Fibroblast of gingiva (primary cell): ENCODE measurements at regions not wholly inside any gene's neighbourhood (a gene's known extent, or its start where the extent isn't known, plus 50 kb on each side); places are given as distances from the start of the nearest gene placed in this dataset.
A peak's percentile ranks its signal among the peaks of the same experiment; 100 is the strongest.
"Not testable (repeated sequence)": the region's sequence is repeated elsewhere in the genome, so short reads cannot be mapped to it uniquely, and the experiment has no call there.

ENCODE experiments used
- DNase-seq: peaks from one replicate; pipeline ENCODE4 v3.0.0-alpha.2; 2011; ENCODE audit warnings: low read depth

DNA sequence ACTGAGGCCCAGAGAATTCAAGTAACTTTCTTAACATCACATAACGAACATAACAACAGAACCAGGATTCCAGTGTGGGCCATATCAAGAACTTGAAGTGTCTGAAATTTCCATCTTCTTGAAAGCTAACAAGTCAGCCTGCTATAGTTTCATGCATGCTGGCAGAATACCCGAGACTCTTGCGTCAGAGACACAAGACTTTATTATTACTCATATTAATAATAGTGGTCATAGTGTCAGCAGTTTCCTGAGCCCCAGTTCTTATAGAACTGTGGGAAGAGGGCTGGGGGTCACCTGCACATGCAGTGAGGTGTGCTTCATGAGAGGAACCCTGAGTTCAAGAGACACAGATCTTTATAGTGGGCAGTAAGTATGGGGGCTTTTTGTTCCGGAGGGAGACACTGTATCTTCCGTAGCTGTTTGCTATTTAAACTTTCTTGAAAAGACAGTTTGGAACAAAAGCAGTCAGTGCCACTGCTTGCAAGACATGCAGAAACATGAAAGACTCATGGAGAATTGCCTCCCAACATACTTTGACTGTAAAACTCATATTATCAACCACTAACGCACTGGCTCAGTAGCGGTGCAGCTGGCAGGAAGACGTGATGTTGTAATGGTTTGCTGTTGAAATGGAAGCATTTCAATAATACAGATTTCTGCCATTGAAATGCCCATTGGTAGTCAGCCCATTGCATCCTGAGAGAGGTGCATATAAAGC lies 339.2 kb downstream of the ADGRL2 start:
- DNase-seq: peak; percentile 31

DNA sequence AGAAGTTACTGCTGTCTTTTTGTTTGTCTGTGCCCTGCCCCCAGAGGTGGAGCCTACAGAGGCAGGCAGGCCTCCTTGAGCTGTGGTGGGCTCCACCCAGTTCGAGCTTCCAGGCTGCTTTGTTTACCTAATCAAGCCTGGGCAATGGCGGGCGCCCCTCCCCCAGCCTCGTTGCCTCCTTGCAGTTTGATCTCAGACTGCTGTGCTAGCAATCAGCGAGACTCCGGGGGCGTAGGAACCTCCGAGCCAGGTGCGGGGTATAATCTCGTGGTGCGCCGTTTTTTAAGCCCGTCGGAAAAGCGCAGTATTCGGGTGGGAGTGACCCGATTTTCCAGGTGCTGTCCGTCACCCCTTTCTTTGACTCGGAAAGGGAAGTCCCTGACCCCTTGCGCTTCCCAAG lies 335.6 kb downstream of the ADGRL2 start:
- not testable (repeated sequence) for DNase-seq

DNA sequence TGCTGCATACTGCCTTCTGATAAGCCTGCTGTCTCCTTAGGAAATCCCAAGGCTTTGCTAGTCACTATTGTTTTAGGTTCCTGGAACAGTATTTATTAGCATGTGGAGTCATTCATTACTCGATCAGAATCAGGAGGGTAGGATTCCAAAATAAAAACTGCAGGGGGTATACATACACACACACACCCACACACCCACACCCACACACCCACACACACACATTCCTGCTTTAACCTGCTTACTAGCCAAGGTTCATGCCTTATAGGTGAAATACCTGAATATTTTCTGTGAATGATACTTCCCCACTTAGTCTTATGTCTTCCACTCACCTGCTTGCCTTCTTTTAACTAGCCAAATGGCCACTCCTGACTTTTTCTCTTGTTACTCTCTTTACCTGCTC lies 325.1 kb downstream of the ADGRL2 start:
- no peak for DNase-seq

DNA sequence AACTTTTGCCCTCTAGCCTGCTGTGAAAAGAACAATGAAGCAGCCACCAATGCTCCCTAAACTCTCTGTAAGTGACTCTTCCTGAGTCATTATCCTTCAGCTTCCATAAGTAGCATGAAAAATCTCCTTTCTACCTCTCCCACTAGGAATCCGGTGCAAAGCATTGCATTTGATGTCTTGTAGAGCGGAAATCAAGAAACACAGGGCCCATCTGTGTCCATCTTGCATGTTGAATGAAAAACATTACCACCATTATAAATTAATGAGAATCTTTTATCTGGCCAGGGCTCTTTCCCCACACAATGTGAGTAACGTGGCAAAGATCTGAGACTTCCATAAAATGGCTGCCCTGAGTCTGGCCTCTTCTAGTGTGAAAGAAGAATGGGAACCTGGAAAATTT lies 324.4 kb downstream of the ADGRL2 start:
- DNase-seq: no peak

DNA sequence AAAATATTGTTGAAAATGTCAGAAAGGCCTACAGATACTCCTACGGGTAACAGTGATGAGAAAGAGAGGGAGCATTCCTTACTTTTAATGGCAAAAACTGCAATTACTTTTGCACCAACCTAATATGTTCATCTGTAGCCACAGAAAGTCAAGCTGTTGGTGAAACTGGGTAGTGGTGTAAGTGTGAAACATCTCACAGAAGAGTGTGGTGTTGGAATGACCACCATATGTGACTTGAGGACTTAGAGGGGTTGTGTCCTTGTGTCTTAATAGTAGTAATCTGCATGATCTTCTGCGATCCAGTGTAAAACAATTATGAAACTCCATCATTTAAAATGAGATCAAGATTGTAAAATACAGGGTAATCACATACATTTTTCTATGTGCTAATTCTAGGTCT lies 320.7 kb downstream of the ADGRL2 start:
- no peak for DNase-seq

DNA sequence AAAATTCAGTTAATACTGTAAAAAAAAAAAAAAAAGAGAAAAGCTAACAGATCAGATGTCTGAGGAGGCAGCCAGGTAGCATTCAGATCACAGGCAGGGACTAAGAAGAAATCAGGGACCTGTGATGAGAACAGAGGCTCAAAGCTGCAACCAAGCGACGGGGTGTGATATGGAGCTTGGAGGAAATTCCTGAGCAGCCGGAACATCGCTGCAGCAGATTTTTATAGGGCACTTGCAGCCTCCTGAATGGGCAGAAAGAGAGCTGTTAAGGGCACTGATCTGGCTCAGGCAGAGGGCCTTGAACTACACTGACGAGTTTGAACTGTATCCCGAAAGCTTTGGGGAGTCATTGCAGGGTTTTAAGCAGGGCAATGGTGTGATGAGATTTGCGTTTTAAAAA lies 315.4 kb downstream of the ADGRL2 start:
- no peak for DNase-seq

DNA sequence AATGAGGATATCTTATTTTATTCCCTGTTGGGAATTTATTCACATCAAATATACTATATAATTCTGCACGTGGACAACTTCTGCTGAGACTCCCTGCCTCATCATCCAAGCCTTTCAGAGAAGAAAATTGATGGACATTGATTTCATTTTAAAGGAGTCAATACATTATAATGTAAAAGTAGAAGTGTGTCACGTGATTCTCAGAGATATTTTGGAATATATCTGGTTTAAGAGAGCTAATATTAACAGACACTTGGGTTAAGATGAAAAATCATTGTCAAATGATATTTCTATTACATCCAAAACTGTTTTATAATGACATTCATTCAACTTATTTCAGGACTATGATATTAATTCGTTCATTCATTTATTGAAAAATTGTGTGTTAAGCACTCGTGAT lies 314.2 kb downstream of the ADGRL2 start:
- DNase-seq: no peak

DNA sequence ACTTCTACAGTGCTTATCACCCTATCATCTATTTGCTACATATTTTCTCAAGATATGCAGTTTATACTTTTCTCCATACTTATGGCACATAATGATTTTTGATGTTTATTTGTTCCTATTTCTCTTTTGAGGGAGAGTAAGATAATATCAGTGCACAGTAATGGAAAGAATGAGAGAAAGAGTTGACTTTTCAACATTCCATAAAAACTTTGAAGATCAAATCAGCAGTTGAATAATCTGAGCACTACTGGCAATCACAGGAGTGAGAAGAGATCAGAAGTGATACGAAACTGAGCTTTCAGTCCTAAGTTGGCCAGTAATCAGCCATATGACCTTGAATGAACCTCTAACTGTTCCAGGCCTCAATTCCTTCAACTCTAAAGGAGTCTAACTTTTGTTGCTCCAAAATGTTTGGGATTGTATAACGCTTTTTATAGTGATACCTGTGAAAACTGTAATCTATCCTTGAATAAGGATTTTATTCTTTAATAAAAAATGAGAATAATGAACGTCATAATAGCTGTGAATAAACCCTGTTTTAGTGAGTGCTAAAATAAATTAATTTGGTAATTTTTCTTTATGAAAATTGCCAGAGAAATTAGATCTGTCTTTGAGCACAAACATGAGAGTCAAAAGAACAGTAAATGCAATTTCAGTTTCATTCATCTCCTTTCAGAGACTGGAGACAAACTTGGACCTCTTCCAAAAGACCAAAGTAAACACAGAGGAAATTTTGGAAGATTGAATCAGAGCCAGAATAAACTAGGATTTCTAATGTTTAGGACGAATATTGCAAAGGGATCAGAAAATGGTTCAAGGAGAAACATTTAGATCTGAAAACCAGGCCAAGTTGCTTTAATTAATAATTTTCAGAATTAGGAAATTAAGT lies 309.9 kb downstream of the ADGRL2 start:
- no peak for DNase-seq

DNA sequence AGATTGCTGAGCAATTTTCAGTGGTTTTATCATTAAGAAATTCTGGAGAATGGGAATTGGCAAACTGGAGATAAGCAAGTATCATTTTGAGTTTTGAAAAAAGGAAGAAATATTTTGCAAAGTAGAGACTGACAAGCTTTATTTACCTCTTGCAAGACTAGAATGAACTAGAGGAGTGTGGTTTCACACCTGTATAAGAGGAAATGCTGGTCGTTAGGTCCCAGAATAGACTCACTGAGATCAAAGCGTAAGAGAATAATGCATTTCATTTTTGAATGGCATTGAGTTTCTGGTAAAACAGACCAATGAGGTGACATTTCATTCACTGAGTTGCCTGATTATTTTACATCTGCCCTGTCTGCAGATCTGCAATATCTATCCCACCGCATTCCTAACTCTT lies 308.1 kb downstream of the ADGRL2 start:
- no peak for DNase-seq

DNA sequence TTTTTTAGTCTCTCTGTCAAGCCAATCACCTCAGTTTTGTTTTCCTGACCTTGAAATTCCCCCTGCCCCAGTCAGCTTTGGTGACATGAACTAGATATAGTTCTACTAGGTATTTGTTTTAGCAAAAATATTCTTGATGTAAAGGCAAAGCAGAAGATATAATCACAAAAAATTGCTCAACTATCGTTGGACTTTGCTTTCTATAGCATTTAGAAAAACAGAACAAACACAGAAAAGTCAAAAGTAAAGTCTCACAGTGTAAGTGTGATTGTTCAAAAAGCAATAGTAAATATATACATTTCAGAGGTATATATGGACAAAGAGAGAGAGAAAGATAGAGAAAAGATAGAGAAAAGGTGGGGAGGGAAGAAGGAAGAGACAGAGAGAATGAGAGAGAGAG lies 305.9 kb downstream of the ADGRL2 start:
- no peak for DNase-seq

DNA sequence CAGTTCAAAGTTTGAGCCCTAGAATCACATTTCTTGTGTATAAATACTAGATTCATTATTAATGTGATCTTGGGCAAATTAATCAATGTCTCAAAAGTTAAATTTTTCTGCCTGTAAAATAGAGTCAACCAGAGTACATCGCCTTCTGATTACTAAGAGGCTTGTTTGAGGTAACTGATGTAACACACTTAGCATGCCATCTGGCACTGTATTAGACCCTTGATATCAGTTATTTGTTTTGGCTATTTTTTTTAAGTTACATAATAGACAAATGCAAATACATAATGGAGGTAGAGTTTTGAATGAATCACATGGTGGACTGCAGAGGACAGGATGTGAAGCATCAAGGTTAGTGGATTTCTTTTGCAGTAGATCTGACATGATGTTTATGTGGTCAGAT lies 298.4 kb downstream of the ADGRL2 start:
- no peak for DNase-seq

DNA sequence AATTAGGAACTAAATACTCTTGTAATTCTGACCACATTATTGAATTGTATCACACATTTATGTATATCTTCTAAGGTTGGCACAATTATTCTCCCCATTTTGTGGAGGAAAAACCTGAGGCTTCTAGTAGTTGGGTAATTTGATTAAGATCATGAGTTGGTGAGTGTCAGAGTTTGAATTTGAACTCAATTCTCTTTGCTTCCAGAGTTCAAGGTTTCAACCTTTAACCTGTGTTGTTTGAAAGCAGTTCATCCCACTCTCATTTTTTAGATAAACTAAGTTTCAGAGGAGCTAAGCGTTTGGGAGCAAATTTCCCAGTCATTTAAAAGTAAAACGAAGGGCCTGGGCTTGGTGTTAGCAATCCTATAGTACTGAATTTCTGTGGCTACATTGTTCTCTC lies 293.4 kb downstream of the ADGRL2 start:
- no peak for DNase-seq

DNA sequence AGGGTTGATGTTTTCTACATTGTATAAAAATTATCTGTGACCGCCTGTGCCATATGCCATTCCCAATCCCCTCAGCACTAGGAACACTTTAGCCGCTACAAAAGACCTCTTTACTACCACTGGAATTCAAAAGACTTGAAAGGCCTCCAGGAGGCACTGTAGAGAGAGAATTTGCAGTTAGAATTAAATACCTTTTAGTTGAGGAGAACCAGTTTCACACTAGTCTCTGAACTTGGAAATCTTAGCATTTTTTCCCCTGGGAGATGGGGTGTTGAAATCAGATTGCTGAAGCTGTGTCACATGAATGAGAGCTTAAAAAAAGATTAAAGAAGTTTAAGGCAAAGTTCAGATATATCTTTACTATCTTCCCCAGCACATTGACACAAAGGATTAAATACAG lies 291.0 kb downstream of the ADGRL2 start:
- peak; percentile 83 for DNase-seq

DNA sequence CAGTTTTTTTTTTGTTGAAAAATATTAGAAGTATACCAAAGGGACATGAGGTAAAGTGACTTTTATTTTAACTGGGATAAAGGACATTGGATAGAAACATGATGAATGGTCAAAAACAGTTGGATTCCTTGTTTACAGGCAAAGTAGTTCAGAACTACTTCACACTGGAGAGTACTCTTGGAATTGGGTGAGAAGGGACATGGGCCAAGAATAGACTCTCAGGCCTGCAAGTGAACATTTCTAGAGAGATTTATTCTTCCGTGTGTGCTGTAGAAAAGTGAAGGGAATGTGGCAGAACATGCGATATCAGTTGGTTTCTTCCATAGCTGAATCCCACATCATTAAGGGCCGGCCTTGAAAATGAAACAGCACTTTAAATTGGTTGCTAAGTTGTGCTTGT lies 290.5 kb downstream of the ADGRL2 start:
- no peak for DNase-seq

DNA sequence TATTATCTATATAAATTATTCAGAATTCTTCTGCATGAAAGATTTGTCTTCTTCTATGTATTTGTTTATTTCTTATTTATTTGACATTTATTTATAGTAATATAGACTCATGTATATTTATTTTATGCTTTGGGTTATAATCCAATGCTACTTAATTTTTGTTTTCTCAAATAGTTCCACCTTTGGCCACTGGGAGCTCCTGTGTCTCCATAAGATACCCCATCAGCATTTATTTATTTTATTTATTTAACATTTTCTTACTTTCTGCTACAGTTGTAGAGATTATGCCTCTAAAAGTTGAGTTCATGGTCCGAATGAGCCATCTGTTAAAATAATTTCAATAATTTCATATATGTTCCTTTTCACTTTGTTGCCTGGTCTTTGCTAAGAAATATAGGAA lies 289.4 kb downstream of the ADGRL2 start:
- peak; percentile 4 for DNase-seq

DNA sequence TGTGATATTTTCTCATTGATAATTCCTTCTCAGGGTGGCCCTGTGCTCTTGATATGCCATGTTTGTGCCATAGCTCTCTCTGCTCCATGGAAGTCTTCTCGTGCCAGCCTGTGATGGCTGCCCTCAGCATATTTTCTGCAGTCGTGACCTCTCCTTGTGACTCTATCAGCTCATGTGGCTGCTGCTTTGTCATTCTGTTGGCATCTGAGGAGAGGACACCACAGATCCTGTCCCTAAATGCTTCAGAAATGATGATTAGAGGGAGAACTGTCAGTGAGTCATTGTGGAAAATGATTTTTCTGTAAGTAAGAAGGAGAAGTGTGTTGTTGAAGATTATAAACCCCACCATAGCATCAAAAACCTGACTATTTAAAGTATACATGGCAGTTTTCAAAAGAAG lies 286.0 kb downstream of the ADGRL2 start:
- DNase-seq: peak; percentile 24

DNA sequence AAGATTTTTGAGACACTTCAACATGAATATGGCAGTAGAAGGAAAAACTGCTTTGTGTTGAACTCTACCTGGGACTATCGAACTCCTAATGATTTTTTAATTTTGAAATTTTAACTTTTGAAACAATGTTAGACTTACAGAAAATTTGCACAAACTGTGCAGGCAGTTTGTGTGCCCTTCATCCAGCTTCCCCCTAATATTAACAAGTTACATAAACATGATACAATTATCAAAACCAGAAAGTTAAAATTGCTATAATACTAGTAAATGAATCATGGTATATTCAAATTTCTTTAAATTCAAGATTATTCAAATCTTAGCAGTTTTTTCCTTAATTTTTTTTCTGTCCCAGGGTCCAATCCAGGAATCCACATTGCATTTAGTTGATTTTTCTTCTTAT lies 278.9 kb downstream of the ADGRL2 start:
- no peak for DNase-seq

DNA sequence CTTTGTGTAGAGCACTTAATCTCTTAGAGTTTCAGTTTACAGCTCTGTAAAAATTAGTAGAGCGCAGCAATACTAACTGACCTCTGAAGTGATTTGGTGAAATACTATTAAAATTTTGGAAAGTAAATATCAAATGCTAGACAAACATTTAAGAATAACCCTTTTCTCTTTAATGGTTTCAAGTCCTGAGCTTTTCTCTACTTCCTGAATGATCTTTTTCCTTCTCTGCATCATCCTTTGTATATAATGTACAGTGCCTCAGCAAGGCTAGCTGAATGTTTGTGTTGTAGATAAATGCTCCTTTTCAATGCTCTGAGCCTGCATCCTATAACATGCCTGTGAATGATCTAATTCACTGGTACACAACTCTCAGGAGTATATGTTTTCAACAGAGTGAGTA lies 272.9 kb downstream of the ADGRL2 start:
- no peak for DNase-seq

DNA sequence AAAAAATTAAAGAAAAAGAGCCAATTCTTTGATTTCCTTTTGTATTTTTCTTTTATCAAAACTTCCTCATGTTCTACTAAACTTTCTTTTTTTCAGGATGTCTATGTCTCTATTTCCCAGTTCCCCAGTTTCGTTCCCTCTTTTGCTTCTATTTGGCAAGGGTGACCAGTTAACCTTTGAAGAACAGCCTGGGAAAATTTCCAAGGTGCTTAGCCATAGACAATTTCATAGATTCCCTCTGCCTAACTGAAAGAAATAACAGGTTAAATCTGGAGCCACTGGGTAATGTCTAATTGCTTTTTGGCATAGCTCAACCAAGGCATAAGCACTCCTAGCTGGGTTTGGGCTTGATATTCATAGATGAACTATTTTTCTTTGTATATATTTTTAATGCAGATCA lies 272.3 kb downstream of the ADGRL2 start:
- no peak for DNase-seq

DNA sequence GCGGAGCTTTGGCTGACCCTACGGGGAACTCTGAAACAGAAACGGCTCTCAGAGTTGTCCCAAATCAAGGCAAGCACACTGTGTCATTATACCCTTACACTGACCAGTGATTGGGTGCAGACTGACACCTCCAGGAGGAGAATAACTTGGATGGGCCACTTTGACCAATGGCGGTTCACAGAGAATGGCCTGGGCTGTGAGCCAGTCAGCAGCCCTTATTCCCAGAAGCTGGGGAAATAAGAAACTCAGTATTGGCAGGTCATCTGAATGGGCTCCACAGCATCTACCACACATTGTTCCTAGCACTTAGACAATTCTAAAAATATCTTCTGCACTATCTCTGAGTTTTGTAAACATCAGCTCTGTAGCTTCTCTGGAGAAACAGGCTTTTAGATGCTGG lies 265.2 kb downstream of the ADGRL2 start:
- no peak for DNase-seq

DNA sequence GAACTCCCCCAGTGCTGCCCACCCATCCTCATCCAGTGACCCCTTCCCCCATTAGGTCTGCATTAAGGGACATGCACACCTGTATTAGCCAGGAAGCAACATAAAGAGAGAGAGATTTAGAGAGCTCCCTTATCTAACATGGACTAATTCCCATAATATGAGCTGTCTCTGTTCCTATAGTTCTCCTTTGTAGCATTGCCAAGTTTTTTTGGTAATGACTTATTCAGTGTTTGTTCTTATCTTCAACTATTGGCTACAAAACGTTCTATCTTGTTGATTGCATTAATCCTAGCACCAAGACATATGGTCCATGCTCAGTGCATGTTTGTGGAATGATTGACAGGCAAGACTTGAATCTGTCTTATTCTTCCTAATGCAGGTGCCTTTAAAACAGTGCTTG lies 264.0 kb downstream of the ADGRL2 start:
- no peak for DNase-seq

DNA sequence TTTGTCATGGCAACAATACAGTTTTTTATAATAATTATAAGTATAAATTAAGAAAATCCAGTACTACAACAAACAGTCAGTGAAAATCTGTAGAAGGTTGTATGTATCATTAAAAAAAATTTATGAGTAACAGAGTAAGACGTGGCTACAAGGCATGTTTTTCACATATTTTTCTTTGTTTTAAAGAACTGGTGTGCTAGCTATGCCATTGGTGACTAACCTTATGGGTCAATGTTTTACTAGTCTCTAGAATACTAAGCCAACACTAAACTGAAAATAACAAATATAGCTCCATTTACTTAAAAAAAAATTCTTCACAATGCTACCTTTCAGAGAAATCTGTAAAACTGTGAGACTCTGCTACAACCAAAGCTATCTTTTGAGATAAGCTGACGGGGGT lies 261.5 kb downstream of the ADGRL2 start:
- DNase-seq: no peak

DNA sequence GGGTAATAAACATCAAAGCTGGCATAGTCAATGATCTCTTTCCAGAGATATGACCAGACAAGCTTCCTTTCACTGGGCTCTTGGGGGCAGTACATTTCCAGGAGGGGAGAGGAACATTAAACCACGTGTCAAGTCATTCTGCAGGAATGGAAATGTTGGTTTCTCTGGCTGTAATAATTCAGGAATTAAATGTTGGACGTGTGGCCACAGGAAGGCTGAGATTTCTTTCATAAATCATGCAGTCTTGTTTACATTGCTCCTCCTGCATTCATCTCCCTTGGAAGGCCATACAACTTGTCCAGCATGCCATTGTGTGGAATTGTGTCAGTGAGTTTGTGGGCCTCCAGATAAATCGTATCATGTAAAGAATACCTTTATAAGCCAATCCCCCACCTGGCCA lies 259.2 kb downstream of the ADGRL2 start:
- DNase-seq: no peak

DNA sequence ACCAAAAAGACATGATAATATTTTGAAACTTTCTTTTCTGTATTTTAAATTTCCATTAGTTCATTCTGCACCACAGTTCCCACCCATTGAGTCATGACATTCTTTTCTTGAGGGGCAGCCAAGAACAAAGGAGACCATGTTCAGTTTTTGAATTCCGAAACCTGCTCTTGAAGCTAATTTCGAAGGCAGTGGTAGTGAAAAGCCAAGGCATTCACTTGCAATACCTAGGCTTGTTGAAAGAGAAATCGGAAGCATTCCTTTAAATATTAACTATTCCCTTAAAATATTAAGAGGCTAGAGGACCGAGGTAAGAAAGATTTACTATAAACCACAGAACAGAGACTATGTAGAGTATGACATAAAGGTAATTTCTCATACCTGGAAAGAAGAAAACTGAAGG lies 256.3 kb downstream of the ADGRL2 start:
- no peak for DNase-seq
